Head of caudate nucleus (tissue), 42 donors: ENCODE measurements at regions not wholly inside any gene's neighbourhood (a gene's known extent, or its start where the extent isn't known, plus 50 kb on each side); places are given as distances from the start of the nearest gene placed in this dataset.

Experiments
- DNase-seq, 42 donors: peaks; one replicate each; pipeline versions ENCODE4 v3.0.0 to v3.0.0-alpha.2; 2020 to 2021; ENCODE audit warnings: mixed read lengths in 7 of 42
- intact Hi-C: fragments of 100-400 bp; cut with DNase I; formaldehyde crosslinking; loops from one replicate; pipeline ENCODE4 v1.15.0; 2022

GRCh38 chr19:29383696-29384095 lies 142.1 kb upstream of the VSTM2B start:
- DNase-seq, result peak in 10 of 42 donors; percentile 0 to 32 (median 10)

DNA sequence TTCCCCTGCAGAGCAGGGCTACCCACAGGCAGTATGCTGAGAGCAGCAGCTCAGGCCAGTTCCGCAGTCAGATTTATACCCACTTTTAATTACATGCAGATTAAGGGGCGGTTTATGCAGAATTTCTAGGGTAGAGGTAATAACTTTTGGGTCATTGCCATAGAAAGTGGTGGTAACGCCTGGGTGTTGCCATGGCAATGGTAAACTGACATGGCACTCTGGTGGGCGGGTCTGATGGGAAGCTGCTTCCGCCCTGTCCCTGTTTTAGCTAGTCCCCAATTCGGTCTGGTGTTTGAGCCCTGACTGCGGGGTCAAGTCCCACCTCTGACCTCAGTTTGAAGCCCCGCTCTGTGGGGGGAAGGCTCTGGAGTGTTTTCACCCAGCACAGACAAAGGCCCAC lies 141.1 kb upstream of the VSTM2B start:
- intact Hi-C loops, result no loop called here
- peak in 10 of 42 donors; percentile 2 to 34 (median 15) for DNase-seq

More at GRCh38 chr19:29383696-29384095, 142.1 kb upstream of the VSTM2B start:
- intact Hi-C loops, result no loop called here

- intact Hi-C loops, result no loop called here
- DNase-seq, result peak in 41 of 42 donors; percentile 22 to 84 (median 53)
Measured at GRCh38 chr19:29385191-29385795, 140.5 kb upstream of the VSTM2B start.

DNA sequence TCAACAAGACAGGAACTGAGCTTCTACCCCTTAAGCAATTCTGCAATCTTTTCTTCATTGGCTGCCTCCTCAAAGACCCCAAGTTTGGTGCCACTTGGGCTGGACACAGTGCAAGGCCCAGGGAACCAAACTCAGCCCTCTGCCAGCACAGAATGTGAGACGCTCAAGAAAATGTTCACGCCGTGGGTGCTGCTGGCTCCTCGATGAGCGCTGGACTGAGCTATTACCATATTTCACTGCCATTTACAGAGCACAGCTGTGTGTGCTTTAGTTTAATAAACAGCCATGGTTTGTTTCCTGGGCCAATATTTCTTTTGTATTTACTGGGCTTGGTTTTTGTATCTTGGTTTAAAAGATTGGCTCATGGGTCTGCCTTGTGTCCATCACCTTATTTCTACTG lies 138.8 kb upstream of the VSTM2B start:
- DNase-seq, result peak in 1 of 42 donors; percentile 12
- intact Hi-C loops, result no loop called here

DNA sequence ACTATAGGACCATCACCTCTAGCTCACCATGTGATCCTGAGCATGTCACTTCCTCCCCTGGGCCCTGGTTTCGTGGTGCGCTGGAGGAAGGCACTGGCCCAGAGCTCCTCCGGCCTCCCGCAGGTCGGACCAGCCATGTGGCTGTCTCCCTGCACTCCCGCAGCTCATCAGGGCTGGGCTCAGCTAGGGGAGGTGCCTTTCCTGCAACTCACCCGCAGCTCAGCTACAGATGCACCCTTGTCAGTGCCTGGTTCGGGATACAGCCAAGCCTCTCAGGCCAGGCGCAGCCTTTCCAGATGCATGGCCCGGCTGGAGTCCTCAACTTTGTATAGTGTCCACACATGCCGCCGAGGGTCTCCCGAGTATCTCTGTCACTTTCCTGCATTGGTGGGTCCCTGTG lies 138.2 kb upstream of the VSTM2B start:
- DNase-seq, result no peak
- intact Hi-C loops, result no loop called here

DNA sequence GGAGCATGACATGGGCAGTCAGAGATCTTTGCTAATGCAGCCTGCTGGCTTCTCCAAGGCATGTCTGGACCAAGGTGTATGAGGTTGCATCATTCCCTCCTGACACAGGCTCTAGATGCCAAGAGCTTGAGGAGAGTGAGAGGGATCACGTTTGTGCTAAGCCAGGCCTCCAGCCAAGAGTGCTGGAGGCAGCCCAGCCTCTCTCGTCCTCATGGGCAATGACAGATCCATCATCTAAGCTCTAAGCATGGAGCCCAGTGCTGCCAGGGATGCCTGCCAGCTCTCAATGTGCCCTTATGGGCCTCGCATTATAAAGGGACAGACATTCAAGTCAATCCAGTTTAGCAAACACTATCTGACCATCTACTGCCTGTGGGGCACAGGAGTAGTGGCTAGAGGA lies 136.3 kb upstream of the VSTM2B start:
- intact Hi-C loops, result no loop called here
- DNase-seq, result no peak

DNA sequence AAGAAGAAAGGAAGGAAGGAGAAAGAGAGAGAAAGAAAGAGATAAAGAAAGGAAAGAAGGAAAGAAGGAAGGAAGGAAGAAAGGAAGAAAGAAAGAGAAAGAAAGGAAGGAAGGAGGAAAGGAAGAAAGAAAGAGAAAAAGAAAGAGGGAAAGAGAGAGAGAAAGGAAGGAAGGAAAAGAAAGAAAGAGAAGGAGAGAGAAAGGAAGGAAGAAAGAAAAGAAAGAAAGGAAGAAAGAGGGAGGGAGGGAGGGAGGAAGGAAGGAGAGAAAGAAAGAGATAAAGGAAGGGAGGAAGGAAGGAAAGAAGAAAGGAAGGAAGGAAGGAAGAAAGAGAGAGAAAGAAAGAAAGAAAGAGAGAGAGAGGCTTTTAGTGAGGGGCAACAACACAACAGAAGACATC lies 135.1 kb upstream of the VSTM2B start:
- DNase-seq, result no peak
- intact Hi-C loops, result no loop called here

- DNase-seq, result no peak
- intact Hi-C loops, result no loop called here
Measured at GRCh38 chr19:29393915-29394460, 131.8 kb upstream of the VSTM2B start.

DNA sequence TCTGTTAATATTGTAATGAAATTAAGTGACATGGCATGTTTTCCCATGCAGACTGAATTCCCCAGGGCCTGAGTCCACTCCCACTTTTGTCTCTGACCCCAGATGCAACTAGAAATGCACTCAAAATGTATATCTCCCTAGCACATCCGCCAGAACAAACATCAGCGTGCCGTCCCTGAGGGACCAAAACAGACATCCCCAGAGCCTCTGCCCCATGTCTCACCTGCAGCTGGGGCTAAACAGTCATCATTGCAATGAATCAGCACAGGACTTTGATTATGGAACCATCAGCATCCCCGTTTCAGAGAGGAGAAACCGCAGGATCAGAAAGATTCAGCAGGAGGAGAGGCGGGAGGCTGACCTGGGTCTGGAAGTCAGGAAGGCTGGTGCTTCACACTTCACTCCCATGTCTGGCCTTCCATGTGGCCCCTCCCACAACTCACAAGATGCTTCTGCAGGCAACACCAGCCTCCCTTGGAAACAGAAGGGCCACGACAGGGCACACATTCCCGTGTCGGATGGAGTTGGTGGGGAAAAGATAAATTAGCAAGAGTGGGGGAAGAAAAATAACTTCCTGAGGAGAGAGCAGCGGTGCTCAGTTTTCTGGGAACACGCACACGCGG lies 130.6 kb upstream of the VSTM2B start:
- intact Hi-C loops, result no loop called here
- DNase-seq, result no peak

DNA sequence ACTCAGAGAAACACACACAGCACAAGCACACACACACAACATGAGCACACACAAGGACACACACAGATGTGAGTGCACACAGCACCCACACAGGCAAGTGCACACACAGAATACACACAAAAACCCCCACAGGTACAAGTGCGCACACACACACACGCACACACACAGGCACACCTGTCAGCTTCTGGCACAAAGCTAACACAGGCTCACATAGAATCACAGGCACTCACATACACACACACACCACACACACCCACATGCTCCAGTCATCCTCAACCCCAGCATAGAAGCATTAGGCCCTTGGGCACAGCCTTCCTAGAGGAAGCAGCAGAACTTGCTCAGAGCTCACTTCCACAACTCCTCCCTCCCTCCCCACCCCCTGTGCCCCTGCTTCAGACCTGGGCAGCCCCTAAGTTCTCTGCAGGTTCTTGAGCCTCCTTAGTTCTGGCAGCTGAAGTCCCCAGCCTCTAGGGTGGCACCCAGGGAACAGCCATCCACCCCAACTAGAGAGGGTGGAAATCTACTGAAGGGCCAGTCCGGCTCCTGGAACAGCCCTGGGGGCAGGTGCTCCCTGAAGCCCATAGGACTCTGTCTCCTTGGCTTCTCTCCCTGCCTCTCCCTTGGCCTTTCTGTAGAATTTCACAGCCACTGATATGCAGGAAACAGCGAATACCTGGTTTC lies 129.9 kb upstream of the VSTM2B start:
- intact Hi-C loops, result no loop called here
- no peak for DNase-seq

- DNase-seq, result no peak
- intact Hi-C loops, result no loop called here
Measured at GRCh38 chr19:29396925-29397324, 128.9 kb upstream of the VSTM2B start.

- intact Hi-C loops, result no loop called here
- DNase-seq, result no peak
Measured at GRCh38 chr19:29397748-29398147, 128.0 kb upstream of the VSTM2B start.

DNA sequence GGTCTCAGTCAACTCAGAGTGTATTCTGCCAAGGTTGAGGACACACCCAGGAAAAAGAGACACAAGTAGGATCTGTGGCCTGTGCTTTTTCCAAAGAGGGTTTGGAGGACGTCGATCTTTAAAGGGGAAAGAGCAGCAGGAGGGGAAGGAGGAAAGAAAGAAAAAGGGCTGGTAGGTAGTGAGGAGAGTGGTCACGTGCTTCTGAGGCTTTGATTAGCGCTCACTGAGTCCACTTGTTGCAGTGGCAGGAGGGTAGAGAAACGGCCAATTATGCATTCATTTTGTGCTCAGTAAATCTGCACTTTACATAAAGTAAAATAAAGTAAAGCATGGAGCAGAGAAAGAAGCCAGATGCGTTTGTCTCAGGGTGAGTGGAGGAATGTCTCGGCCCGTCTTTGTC lies 126.0 kb upstream of the VSTM2B start:
- no peak for DNase-seq
- intact Hi-C loops, result no loop called here

DNA sequence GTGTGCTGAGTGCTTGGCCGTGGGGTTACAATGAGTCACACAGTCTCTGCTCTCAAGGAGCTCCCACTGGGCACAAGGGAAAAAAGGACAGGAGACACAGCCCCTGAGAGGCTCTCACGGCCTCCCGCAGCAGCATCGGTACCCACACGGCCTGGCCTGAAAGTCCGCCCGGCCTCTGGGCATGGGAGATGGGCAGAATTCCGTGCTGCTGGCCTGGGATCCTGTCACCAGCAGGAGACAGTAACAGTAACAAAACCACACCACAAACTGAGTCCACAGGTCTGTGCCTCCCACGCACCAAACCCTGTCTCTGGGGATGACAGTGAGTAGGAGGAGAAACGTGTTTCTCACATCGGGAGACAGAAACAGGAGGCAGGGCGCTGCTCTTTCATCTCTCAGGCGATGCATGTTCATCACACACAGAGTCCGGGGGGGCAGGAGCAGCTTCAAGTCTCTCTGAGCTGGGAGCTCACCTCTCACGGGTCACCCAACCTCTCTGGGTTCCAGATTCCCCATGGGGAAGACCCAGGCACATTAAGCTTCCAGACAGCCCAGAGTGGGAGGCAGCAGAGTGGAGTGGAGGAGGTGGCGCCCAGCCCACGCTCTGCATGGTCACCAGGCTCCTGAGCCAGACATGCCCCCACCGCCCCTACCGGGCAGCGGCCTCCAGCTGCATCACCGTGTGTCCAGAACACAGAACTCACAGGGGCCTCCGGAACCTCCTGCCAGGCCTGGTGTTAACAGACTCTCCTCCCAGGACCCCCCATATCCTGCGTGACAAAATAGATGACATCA lies 124.7 kb upstream of the VSTM2B start:
- intact Hi-C loops, result no loop called here
- DNase-seq, result peak in 41 of 42 donors; percentile 15 to 89 (median 60)

GRCh38 chr19:29401712-29402421 lies 123.9 kb upstream of the VSTM2B start:
- intact Hi-C loops, result no loop called here
- no peak for DNase-seq

GRCh38 chr19:29402563-29402962 lies 123.2 kb upstream of the VSTM2B start:
- DNase-seq, result no peak
- intact Hi-C loops, result no loop called here

DNA sequence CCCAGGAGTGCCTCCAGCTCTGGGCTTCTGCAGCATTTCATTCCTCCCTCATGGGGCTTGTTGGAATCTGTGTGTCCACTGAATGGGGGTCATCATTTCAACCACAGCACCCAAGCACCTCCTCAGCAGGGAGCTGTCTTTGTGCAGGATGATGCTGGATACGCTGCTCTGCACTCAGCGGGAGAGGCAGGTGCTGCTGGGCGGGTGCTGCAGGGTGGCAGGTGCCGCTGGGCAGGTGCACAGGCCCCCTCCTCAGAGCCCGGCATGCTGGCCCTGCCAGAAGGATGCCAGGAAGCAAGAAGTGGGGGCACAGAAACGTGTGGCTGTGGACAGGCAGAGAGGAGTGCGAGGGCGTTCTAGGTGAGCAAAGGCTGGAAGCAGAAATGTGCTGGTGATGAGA lies 121.8 kb upstream of the VSTM2B start:
- no peak for DNase-seq
- intact Hi-C loops, result no loop called here

GRCh38 chr19:29404951-29405727 lies 120.7 kb upstream of the VSTM2B start:
- peak in 2 of 42 donors; percentile 15 to 21 for DNase-seq
- intact Hi-C loops, result no loop called here
